ENCODE measurements at regions not wholly inside any gene's neighbourhood (a gene's known extent, or its start where the extent isn't known, plus 50 kb on each side); places are given as distances from the start of the nearest gene placed in this dataset.

GRCh38 chr10:59958882-59959281, 52.5 kb upstream of the CCDC6 start:
- no peak for TF ChIP-seq CTCF (optimal IDR thresholded peaks at IDR 0.05 in 1 of 3, IDR thresholded peaks at IDR 0.05 in 1 of 3, conservative IDR thresholded peaks at IDR 0.05 in 1 of 3; ENCODE audit: extremely low read depth in 1 of 3, insufficient read depth in 2 of 3, low read length in 3 of 3)
- TF ChIP-seq EZH2 (IDR thresholded peaks at IDR 0.05; ENCODE audit: low read length): no peak
